ACC112 (cell line): ENCODE measurements at regions not wholly inside any gene's neighbourhood (a gene's known extent, or its start where the extent isn't known, plus 50 kb on each side); places are given as distances from the start of the nearest gene placed in this dataset.

Experiments
- H2AFZ ChIP-seq: fragments of 200-600 bp; sonication (generic); one replicate; pipeline ENCODE4 v1.6.0; 2017; ENCODE audit warnings: antibody characterized with exemption, low read length; ENCODE audit not compliant: unreplicated experiment
- H3K27ac ChIP-seq: fragments of 200-600 bp; sonication (generic); 2 replicates; pipeline ENCODE4 v1.5.1; 2014; ENCODE audit warnings: low read depth, mild to moderate bottlenecking, antibody characterized with exemption, low read length, moderate library complexity
- H3K27me3 ChIP-seq: fragments of 200-600 bp; sonication (generic); 2 replicates; pipeline ENCODE4 v1.6.1; 2014; ENCODE audit warnings: mild to moderate bottlenecking, antibody characterized with exemption, low read length, moderate library complexity, mixed read lengths; ENCODE audit not compliant: insufficient read depth
- H3K36me3 ChIP-seq: fragments of 200-600 bp; sonication (generic); 2 replicates; pipeline ENCODE4 v1.6.1; 2016; ENCODE audit warnings: mild to moderate bottlenecking, antibody characterized with exemption, low read length, moderate library complexity, mixed read lengths; ENCODE audit not compliant: insufficient read depth
- H3K4me1 ChIP-seq: fragments of 200-600 bp; sonication (generic); one replicate; pipeline ENCODE4 v1.6.1; 2016; ENCODE audit warnings: low read length, mixed read lengths; ENCODE audit not compliant: insufficient read depth, unreplicated experiment, control insufficient read depth
- H3K4me3 ChIP-seq: fragments of 200-600 bp; sonication (generic); 2 replicates; pipeline ENCODE4 v1.5.1; 2014; ENCODE audit warnings: mild to moderate bottlenecking, low read depth, low read length
- H3K79me2 ChIP-seq: fragments of 200-600 bp; sonication (generic); one replicate; pipeline ENCODE4 v1.6.0; 2016; ENCODE audit warnings: low read length; ENCODE audit not compliant: control insufficient read depth, unreplicated experiment, insufficient read depth

- no peaks in the 10 kb centered on the region for H3K4me1 ChIP-seq
- H3K27me3 ChIP-seq = peaks cover 3% of the 10 kb centered on the region; the same call in 1 of the 2 replicates
- no peaks in the 10 kb centered on the region for H3K36me3 ChIP-seq
- H3K27ac ChIP-seq = no peak overlapping the region
- no peak overlapping the region for H3K4me3 ChIP-seq
- no peaks in the 10 kb centered on the region for H3K79me2 ChIP-seq
- H2AFZ ChIP-seq = no peak overlapping the region
Observed at GRCh38 chr19:30674656-30675055, 302.5 kb downstream of the ZNF536 start.

GRCh38 chr19:30673336-30673735, 301.2 kb downstream of the ZNF536 start:
- peaks cover 9% of the 10 kb centered on the region; the same call in 1 of the 2 replicates for H3K27me3 ChIP-seq
- H3K36me3 ChIP-seq = no peaks in the 10 kb centered on the region
- H3K4me1 ChIP-seq = no peaks in the 10 kb centered on the region
- no peaks in the 10 kb centered on the region for H3K79me2 ChIP-seq
- H3K27ac ChIP-seq = no peak overlapping the region
- no peak overlapping the region for H3K4me3 ChIP-seq
- H2AFZ ChIP-seq = no peak overlapping the region

GRCh38 chr19:30672926-30673325, 300.7 kb downstream of the ZNF536 start:
- Histone ChIP-seq H2AFZ (no peak overlapping the region), H3K79me2 (no peaks in the 10 kb centered on the region), H3K4me1 (no peaks in the 10 kb centered on the region), H3K36me3 (no peaks in the 10 kb centered on the region), H3K4me3 (no peak overlapping the region), H3K27me3 (peaks cover 13% of the 10 kb centered on the region; the same call in 1 of the 2 replicates), H3K27ac (no peak overlapping the region)

GRCh38 chr19:30671622-30672051, 299.5 kb downstream of the ZNF536 start:
- H3K4me3 ChIP-seq = no peak overlapping the region
- H3K27ac ChIP-seq = no peak overlapping the region
- H3K4me1 ChIP-seq = no peaks in the 10 kb centered on the region
- peaks cover 13% of the 10 kb centered on the region; the same call in 1 of the 2 replicates for H3K27me3 ChIP-seq
- H3K79me2 ChIP-seq = no peaks in the 10 kb centered on the region
- H2AFZ ChIP-seq = no peak overlapping the region
- no peaks in the 10 kb centered on the region for H3K36me3 ChIP-seq

GRCh38 chr19:30671367-30671619, 299.1 kb downstream of the ZNF536 start:
- no peaks in the 10 kb centered on the region for H3K79me2 ChIP-seq
- H3K27ac ChIP-seq = no peak overlapping the region
- peaks cover 13% of the 10 kb centered on the region; the same call in 1 of the 2 replicates for H3K27me3 ChIP-seq
- H3K36me3 ChIP-seq = no peaks in the 10 kb centered on the region
- no peaks in the 10 kb centered on the region for H3K4me1 ChIP-seq
- H2AFZ ChIP-seq = no peak overlapping the region
- H3K4me3 ChIP-seq = no peak overlapping the region

- Histone ChIP-seq H3K79me2 (no peaks in the 10 kb centered on the region), H3K27ac (no peak overlapping the region), H3K4me3 (no peak overlapping the region)
Observed at GRCh38 chr19:30670562-30671366, 298.6 kb downstream of the ZNF536 start.

GRCh38 chr19:30670011-30670329, 297.8 kb downstream of the ZNF536 start:
- no peak overlapping the region for H3K4me3 ChIP-seq
- 0 out of 2 replicates have a peak, but pooled peaks cover 9% of the 10 kb centered on the region for H3K27me3 ChIP-seq
- H2AFZ ChIP-seq = no peak overlapping the region

More at GRCh38 chr19:30670562-30671366, 298.6 kb downstream of the ZNF536 start:
- no peaks in the 10 kb centered on the region for H3K36me3 ChIP-seq
- H3K27me3 ChIP-seq = 0 out of 2 replicates have a peak, but pooled peaks cover 9% of the 10 kb centered on the region
- H3K4me1 ChIP-seq = no peaks in the 10 kb centered on the region
- no peak overlapping the region for H2AFZ ChIP-seq

GRCh38 chr19:30669329-30670010, 297.3 kb downstream of the ZNF536 start:
- H3K4me3 ChIP-seq = no peak overlapping the region
- H3K27ac ChIP-seq = no peak overlapping the region
- no peak overlapping the region for H2AFZ ChIP-seq
- no peaks in the 10 kb centered on the region for H3K36me3 ChIP-seq
- H3K4me1 ChIP-seq = no peaks in the 10 kb centered on the region
- H3K79me2 ChIP-seq = no peaks in the 10 kb centered on the region
- 0 out of 2 replicates have a peak, but pooled peaks cover 9% of the 10 kb centered on the region for H3K27me3 ChIP-seq

More at GRCh38 chr19:30670011-30670329, 297.8 kb downstream of the ZNF536 start:
- H3K36me3 ChIP-seq = no peaks in the 10 kb centered on the region
- H3K4me1 ChIP-seq = no peaks in the 10 kb centered on the region
- no peaks in the 10 kb centered on the region for H3K79me2 ChIP-seq
- H3K27ac ChIP-seq = no peak overlapping the region

- Histone ChIP-seq H3K27ac (no peak overlapping the region), H3K79me2 (no peaks in the 10 kb centered on the region), H3K36me3 (no peaks in the 10 kb centered on the region), H3K27me3 (peaks cover 11% of the 10 kb centered on the region; the same call in 1 of the 2 replicates), H3K4me3 (no peak overlapping the region), H2AFZ (no peak overlapping the region), H3K4me1 (no peaks in the 10 kb centered on the region)
Observed at GRCh38 chr19:30668521-30669155, 296.5 kb downstream of the ZNF536 start.

GRCh38 chr19:30667746-30668145, 295.6 kb downstream of the ZNF536 start:
- Histone ChIP-seq H2AFZ (no peak overlapping the region), H3K4me1 (no peaks in the 10 kb centered on the region), H3K36me3 (no peaks in the 10 kb centered on the region), H3K4me3 (no peak overlapping the region), H3K79me2 (no peaks in the 10 kb centered on the region), H3K27me3 (peaks cover 18% of the 10 kb centered on the region), H3K27ac (no peak overlapping the region)
